WTC11 (cell line): ENCODE measurements at regions not wholly inside any gene's neighbourhood (a gene's known extent, or its start where the extent isn't known, plus 50 kb on each side); places are given as distances from the start of the nearest gene placed in this dataset.
A peak's percentile ranks its signal among the peaks of the same experiment; 100 is the strongest.

ENCODE experiments used
- ATAC-seq: fragments of 200-7000 bp; cut with Tn5 transposase; 2 replicates; pipeline ENCODE4 v1.10.0; 2021; ENCODE audit warnings: mild to moderate bottlenecking, moderate library complexity
- CTCF ChIA-PET: fragments of 300-600 bp; sonication (Branson Sonifier 250); formaldehyde crosslinking; loops from one replicate; lab custom pipeline; 2021; ENCODE audit warnings: antibody characterized with exemption; lab: Charles Lee
- POLR2A ChIA-PET: fragments of 350-600 bp; sonication (Branson Sonifier 250); formaldehyde crosslinking; loops from one replicate; lab custom pipeline; 2021; ENCODE audit warnings: antibody characterized with exemption; lab: Charles Lee
- DNase-seq: peaks from one replicate; pipeline ENCODE4 v3.0.0; 2021; ENCODE audit warnings: low spot score
- H3K27ac Mint-ChIP-seq: 2 replicates; pipeline ENCODE4 v1.8.0; 2021; ENCODE audit warnings: mixed read lengths
- H3K27me3 Mint-ChIP-seq: 2 replicates; pipeline ENCODE4 v1.8.0; 2021; ENCODE audit warnings: low read depth, mild to moderate bottlenecking, moderate library complexity, mixed read lengths
- H3K36me3 Mint-ChIP-seq: 2 replicates; pipeline ENCODE4 v1.8.0; 2021; ENCODE audit warnings: mixed read lengths
- H3K4me1 Mint-ChIP-seq: 2 replicates; pipeline ENCODE4 v1.8.0; 2022; ENCODE audit warnings: mixed read lengths
- H3K4me3 Mint-ChIP-seq: 2 replicates; pipeline ENCODE4 v1.8.0; 2021; ENCODE audit warnings: mild to moderate bottlenecking, moderate library complexity, mixed read lengths
- H3K9me3 Mint-ChIP-seq: 2 replicates; pipeline ENCODE4 v1.8.0; 2021; ENCODE audit warnings: mixed read lengths
- ATF1 ChIP-seq: sonication (generic); formaldehyde crosslinking; IDR thresholded peaks from 2 replicates; pipeline ENCODE4 v1.8.1; 2023; ENCODE audit warnings: mild to moderate bottlenecking, moderate library complexity, missing genetic modification reagents
- GRHL2 ChIP-seq: fragments of 250-450 bp; sonication (Bioruptor Pico); IDR thresholded peaks from 2 replicates; pipeline ENCODE4 v1.8.0; 2022; ENCODE audit warnings: mild to moderate bottlenecking, moderate library complexity; ENCODE audit not compliant: insufficient replicate concordance, severe bottlenecking
- OVOL2 ChIP-seq: fragments of 250-450 bp; sonication (Bioruptor Pico); IDR thresholded peaks from 2 replicates; pipeline ENCODE4 v1.9.0; 2021; ENCODE audit warnings: mild to moderate bottlenecking, borderline replicate concordance
- SP1 ChIP-seq: sonication (generic); formaldehyde crosslinking; conservative IDR thresholded peaks from 2 replicates; pipeline ENCODE4 v1.8.1; 2022; ENCODE audit warnings: missing genetic modification reagents
- ZNF317 ChIP-seq: sonication (generic); formaldehyde crosslinking; IDR thresholded peaks from 2 replicates; pipeline ENCODE4 v1.8.1; 2023; ENCODE audit warnings: low read depth, mild to moderate bottlenecking, moderate library complexity, missing genetic modification reagents, borderline replicate concordance
- ZNF416 ChIP-seq: fragments of 250-450 bp; sonication (Bioruptor Pico); IDR thresholded peaks from 2 replicates; pipeline ENCODE4 v1.9.0; 2021; ENCODE audit warnings: mild to moderate bottlenecking, inconsistent platforms
- TF ChIP-seq, protein P1 (sequence below): sonication (generic); formaldehyde crosslinking; IDR thresholded peaks from 2 replicates; pipeline ENCODE4 v1.8.1; 2022; ENCODE audit warnings: low read depth, mild to moderate bottlenecking, moderate library complexity, missing genetic modification reagents, borderline replicate concordance
- TF ChIP-seq, protein P2 (sequence below): sonication (generic); formaldehyde crosslinking; conservative IDR thresholded peaks from 2 replicates; pipeline ENCODE4 v1.8.1; 2023; ENCODE audit warnings: mild to moderate bottlenecking, low read depth, missing genetic modification reagents, moderate library complexity
- TF ChIP-seq, protein P3 (sequence below): sonication (generic); formaldehyde crosslinking; IDR thresholded peaks from 2 replicates; pipeline ENCODE4 v1.8.1; 2023; ENCODE audit warnings: mild to moderate bottlenecking, missing genetic modification reagents, moderate library complexity
- TF ChIP-seq, protein P4 (sequence below): sonication (generic); formaldehyde crosslinking; conservative IDR thresholded peaks from 2 replicates; pipeline ENCODE4 v1.8.1; 2022; ENCODE audit warnings: mild to moderate bottlenecking, missing genetic modification reagents
- TF ChIP-seq, protein P5 (sequence below): sonication (generic); formaldehyde crosslinking; IDR thresholded peaks from 2 replicates; pipeline ENCODE4 v1.8.1; 2023; ENCODE audit warnings: mild to moderate bottlenecking, missing genetic modification reagents, moderate library complexity
- TF ChIP-seq, protein P6 (sequence below): sonication (generic); formaldehyde crosslinking; IDR thresholded peaks from 2 replicates; pipeline ENCODE4 v1.8.1; 2022; ENCODE audit warnings: mild to moderate bottlenecking, missing genetic modification reagents, moderate library complexity, borderline replicate concordance
- TF ChIP-seq, protein P7 (sequence below): sonication (generic); formaldehyde crosslinking; IDR thresholded peaks from 2 replicates; pipeline ENCODE4 v1.8.0; 2023; ENCODE audit warnings: missing genetic modification reagents

DNA sequence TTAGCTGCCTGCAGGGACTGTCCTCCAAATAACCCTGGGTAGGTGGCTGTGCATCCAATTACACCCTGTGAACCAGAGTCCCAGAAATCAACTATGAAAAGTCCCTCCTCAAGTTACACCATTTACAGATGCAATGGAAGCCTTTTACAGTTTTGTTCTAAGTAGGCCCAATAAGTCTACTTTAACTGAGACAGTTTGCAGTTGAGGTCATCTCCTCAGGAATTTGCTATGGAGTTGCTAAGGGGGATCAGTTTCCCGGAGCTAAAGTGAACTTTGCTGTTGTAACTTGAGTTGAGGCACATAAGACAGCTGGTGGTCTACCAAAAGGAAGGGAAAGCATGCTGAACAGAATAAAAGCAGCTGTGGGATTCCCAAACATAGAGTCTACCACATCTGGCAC, 121.6 kb upstream of the STK26 start (continued):
- TF ChIP-seq, protein P1, sequence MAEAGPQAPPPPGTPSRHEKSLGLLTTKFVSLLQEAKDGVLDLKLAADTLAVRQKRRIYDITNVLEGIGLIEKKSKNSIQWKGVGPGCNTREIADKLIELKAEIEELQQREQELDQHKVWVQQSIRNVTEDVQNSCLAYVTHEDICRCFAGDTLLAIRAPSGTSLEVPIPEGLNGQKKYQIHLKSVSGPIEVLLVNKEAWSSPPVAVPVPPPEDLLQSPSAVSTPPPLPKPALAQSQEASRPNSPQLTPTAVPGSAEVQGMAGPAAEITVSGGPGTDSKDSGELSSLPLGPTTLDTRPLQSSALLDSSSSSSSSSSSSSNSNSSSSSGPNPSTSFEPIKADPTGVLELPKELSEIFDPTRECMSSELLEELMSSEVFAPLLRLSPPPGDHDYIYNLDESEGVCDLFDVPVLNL: no peak
- TF ChIP-seq, protein P2, sequence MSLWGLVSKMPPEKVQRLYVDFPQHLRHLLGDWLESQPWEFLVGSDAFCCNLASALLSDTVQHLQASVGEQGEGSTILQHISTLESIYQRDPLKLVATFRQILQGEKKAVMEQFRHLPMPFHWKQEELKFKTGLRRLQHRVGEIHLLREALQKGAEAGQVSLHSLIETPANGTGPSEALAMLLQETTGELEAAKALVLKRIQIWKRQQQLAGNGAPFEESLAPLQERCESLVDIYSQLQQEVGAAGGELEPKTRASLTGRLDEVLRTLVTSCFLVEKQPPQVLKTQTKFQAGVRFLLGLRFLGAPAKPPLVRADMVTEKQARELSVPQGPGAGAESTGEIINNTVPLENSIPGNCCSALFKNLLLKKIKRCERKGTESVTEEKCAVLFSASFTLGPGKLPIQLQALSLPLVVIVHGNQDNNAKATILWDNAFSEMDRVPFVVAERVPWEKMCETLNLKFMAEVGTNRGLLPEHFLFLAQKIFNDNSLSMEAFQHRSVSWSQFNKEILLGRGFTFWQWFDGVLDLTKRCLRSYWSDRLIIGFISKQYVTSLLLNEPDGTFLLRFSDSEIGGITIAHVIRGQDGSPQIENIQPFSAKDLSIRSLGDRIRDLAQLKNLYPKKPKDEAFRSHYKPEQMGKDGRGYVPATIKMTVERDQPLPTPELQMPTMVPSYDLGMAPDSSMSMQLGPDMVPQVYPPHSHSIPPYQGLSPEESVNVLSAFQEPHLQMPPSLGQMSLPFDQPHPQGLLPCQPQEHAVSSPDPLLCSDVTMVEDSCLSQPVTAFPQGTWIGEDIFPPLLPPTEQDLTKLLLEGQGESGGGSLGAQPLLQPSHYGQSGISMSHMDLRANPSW (CRISPR knock-in tag): no peak
- TF ChIP-seq, protein P3, sequence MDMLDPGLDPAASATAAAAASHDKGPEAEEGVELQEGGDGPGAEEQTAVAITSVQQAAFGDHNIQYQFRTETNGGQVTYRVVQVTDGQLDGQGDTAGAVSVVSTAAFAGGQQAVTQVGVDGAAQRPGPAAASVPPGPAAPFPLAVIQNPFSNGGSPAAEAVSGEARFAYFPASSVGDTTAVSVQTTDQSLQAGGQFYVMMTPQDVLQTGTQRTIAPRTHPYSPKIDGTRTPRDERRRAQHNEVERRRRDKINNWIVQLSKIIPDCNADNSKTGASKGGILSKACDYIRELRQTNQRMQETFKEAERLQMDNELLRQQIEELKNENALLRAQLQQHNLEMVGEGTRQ (CRISPR knock-in tag): no peak
- TF ChIP-seq, protein P4, sequence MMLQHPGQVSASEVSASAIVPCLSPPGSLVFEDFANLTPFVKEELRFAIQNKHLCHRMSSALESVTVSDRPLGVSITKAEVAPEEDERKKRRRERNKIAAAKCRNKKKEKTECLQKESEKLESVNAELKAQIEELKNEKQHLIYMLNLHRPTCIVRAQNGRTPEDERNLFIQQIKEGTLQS (CRISPR knock-in tag): no peak
- TF ChIP-seq, protein P5, sequence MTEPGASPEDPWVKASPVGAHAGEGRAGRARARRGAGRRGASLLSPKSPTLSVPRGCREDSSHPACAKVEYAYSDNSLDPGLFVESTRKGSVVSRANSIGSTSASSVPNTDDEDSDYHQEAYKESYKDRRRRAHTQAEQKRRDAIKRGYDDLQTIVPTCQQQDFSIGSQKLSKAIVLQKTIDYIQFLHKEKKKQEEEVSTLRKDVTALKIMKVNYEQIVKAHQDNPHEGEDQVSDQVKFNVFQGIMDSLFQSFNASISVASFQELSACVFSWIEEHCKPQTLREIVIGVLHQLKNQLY (CRISPR knock-in tag): no peak
- TF ChIP-seq, all 79 proteins: peak for 0

DNA sequence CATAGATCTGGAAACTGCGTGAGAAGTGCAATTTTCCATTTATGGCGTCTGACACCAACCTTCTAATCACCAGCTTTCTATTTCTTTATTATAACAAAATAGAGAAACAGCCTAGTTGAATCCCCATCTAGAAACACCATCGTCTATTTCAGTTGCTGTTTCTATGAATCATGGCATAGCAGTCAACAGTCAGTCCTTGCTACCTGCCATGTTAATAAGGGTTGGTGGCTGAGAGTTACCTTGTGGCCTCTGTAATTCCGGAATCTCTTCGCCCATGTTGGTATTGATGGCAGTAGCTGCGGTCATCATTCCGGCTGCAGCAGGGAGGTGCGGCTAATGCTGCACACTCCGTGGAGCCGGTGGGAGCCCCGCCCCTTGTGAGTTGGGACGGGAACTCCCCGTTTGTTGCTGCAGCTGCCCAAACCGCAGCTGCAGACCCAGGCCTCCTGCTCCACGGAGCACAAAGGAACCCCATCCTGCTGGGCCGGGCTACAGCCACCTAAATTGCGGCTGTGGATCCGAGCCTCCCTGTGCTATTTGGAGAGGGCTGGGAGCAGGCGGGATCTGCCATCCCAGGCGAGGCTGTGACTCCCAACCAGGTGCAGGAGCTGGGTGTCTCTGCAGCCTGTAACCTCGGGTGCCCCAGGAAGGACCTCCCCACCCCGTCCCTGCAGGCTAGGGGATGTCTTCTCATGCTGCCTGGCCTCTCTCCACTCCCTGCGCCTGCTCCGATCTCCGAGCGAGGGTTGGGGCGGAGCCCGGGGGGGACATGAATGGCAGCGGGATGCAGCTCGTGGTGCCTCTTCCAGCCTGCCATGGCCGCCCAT, 115.4 kb upstream of the STK26 start:
- Mint-ChIP-seq H3K27me3 (no peaks in the 10 kb centered on the region), H3K4me3 (peak overlapping the region; percentile 40), H3K36me3 (no peaks in the 10 kb centered on the region), H3K27ac (no peak overlapping the region), H3K9me3 (no peaks in the 10 kb centered on the region), H3K4me1 (no peaks in the 10 kb centered on the region)
- DNase-seq: peak; percentile 13
- TF ChIP-seq OVOL2 (CRISPR knock-in tag) (no peak), GRHL2 (CRISPR knock-in tag) (no peak), ZNF317 (CRISPR knock-in tag) (no peak), ZNF416 (CRISPR knock-in tag) (no peak), SP1 (CRISPR knock-in tag) (no peak), ATF1 (CRISPR knock-in tag) (no peak)
- TF ChIP-seq, protein P6, sequence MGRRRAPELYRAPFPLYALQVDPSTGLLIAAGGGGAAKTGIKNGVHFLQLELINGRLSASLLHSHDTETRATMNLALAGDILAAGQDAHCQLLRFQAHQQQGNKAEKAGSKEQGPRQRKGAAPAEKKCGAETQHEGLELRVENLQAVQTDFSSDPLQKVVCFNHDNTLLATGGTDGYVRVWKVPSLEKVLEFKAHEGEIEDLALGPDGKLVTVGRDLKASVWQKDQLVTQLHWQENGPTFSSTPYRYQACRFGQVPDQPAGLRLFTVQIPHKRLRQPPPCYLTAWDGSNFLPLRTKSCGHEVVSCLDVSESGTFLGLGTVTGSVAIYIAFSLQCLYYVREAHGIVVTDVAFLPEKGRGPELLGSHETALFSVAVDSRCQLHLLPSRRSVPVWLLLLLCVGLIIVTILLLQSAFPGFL (CRISPR knock-in tag): no peak
- TF ChIP-seq, protein P7, sequence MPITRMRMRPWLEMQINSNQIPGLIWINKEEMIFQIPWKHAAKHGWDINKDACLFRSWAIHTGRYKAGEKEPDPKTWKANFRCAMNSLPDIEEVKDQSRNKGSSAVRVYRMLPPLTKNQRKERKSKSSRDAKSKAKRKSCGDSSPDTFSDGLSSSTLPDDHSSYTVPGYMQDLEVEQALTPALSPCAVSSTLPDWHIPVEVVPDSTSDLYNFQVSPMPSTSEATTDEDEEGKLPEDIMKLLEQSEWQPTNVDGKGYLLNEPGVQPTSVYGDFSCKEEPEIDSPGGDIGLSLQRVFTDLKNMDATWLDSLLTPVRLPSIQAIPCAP (CRISPR knock-in tag): no peak
- TF ChIP-seq, protein P3 (CRISPR knock-in tag): no peak
- ATAC-seq: peak; percentile 65
- CTCF ChIA-PET: no interaction called here
- POLR2A ChIA-PET: no interaction called here
